ENCODE measurements at regions not wholly inside any gene's neighbourhood (a gene's known extent, or its start where the extent isn't known, plus 50 kb on each side); places are given as distances from the start of the nearest gene placed in this dataset.

- Histone ChIP-seq H3K27me3 (ENCODE audit: control insufficient read depth, insufficient read depth, low read length) (no peaks in the 10 kb centered on the region), H3K4me3 (ENCODE audit: low read length in 3 of 3) (no peak overlapping the region), H3K9ac (ENCODE audit: low read length in 3 of 3) (no peak overlapping the region), H3K4me1 (ENCODE audit: control insufficient read depth in 2 of 3, insufficient read depth in 2 of 3, low read depth in 1 of 3, low read length in 3 of 3) (no peaks in the 10 kb centered on the region), H3K27ac (ENCODE audit: low read depth in 2 of 2, low read length in 2 of 2) (no peak overlapping the region), H3K36me3 (ENCODE audit: control insufficient read depth in 2 of 3, insufficient read depth in 3 of 3, low read length in 3 of 3) (no peaks in the 10 kb centered on the region), H3K9me3 (ENCODE audit: control insufficient read depth in 2 of 3, insufficient read depth in 1 of 3, low read length in 3 of 3) (no peaks in the 10 kb centered on the region)
- no peak for TF ChIP-seq CTCF (IDR thresholded peaks at IDR 0.05; ENCODE audit: borderline replicate concordance, extremely low read depth, insufficient read depth)
- intact Hi-C loops (cut with DNase I), result no loop called here
- FAIRE-seq (peak; percentile 11), DNase-seq (no peak)
Observed at GRCh38 chr21:15993951-15994350, 264.2 kb downstream of the USP25 start.

GRCh38 chr21:15999741-16000140 lies 270.0 kb downstream of the USP25 start:
- intact Hi-C loops (cut with DNase I), result no loop called here
- H3K27ac ChIP-seq (ENCODE audit: low read depth in 2 of 2, low read length in 2 of 2), result no peak overlapping the region
- no peak overlapping the region for H3K4me3 ChIP-seq (ENCODE audit: low read length in 3 of 3)
- no peaks in the 10 kb centered on the region for H3K4me1 ChIP-seq (ENCODE audit: control insufficient read depth in 2 of 3, insufficient read depth in 2 of 3, low read depth in 1 of 3, low read length in 3 of 3)
- FAIRE-seq (no peak), DNase-seq (no peak)
- TF ChIP-seq CTCF (IDR thresholded peaks at IDR 0.05; ENCODE audit: borderline replicate concordance, extremely low read depth, insufficient read depth), result no peak
- no peaks in the 10 kb centered on the region for H3K9me3 ChIP-seq (ENCODE audit: control insufficient read depth in 2 of 3, insufficient read depth in 1 of 3, low read length in 3 of 3)
- no peak overlapping the region for H3K9ac ChIP-seq (ENCODE audit: low read length in 3 of 3)
- H3K27me3 ChIP-seq (ENCODE audit: control insufficient read depth, insufficient read depth, low read length), result no peaks in the 10 kb centered on the region
- H3K36me3 ChIP-seq (ENCODE audit: control insufficient read depth in 2 of 3, insufficient read depth in 3 of 3, low read length in 3 of 3), result no peaks in the 10 kb centered on the region

- peak; percentile 17 for TF ChIP-seq CTCF (IDR thresholded peaks at IDR 0.05; ENCODE audit: borderline replicate concordance, extremely low read depth, insufficient read depth)
Observed at GRCh38 chr21:16002874-16003466, 273.2 kb downstream of the USP25 start.

GRCh38 chr21:16004086-16004485 lies 274.3 kb downstream of the USP25 start:
- DNase-seq, result no peak
- Histone ChIP-seq H3K27me3 (ENCODE audit: control insufficient read depth, insufficient read depth, low read length) (no peaks in the 10 kb centered on the region), H3K27ac (ENCODE audit: low read depth in 2 of 2, low read length in 2 of 2) (no peak overlapping the region), H3K4me3 (ENCODE audit: low read length in 3 of 3) (no peak overlapping the region), H3K36me3 (ENCODE audit: control insufficient read depth in 2 of 3, insufficient read depth in 3 of 3, low read length in 3 of 3) (no peaks in the 10 kb centered on the region), H3K9ac (ENCODE audit: low read length in 3 of 3) (no peak overlapping the region), H3K9me3 (ENCODE audit: control insufficient read depth in 2 of 3, insufficient read depth in 1 of 3, low read length in 3 of 3) (no peaks in the 10 kb centered on the region), H3K4me1 (ENCODE audit: control insufficient read depth in 2 of 3, insufficient read depth in 2 of 3, low read depth in 1 of 3, low read length in 3 of 3) (no peaks in the 10 kb centered on the region)
- intact Hi-C loops (cut with DNase I), result no loop called here
- no peak for TF ChIP-seq CTCF (IDR thresholded peaks at IDR 0.05; ENCODE audit: borderline replicate concordance, extremely low read depth, insufficient read depth)
- FAIRE-seq, result no peak

More at GRCh38 chr21:16002874-16003466, 273.2 kb downstream of the USP25 start:
- no peaks in the 10 kb centered on the region for H3K36me3 ChIP-seq (ENCODE audit: control insufficient read depth in 2 of 3, insufficient read depth in 3 of 3, low read length in 3 of 3)
- H3K9me3 ChIP-seq (ENCODE audit: control insufficient read depth in 2 of 3, insufficient read depth in 1 of 3, low read length in 3 of 3), result no peaks in the 10 kb centered on the region
- no peak overlapping the region for H3K4me3 ChIP-seq (ENCODE audit: low read length in 3 of 3)
- H3K27me3 ChIP-seq (ENCODE audit: control insufficient read depth, insufficient read depth, low read length), result no peaks in the 10 kb centered on the region
- no peaks in the 10 kb centered on the region for H3K4me1 ChIP-seq (ENCODE audit: control insufficient read depth in 2 of 3, insufficient read depth in 2 of 3, low read depth in 1 of 3, low read length in 3 of 3)
- DNase-seq (peak in 1 of 5 donors; percentile 39), FAIRE-seq (peak; percentile 68)
- no peak overlapping the region for H3K9ac ChIP-seq (ENCODE audit: low read length in 3 of 3)
- H3K27ac ChIP-seq (ENCODE audit: low read depth in 2 of 2, low read length in 2 of 2), result no peak overlapping the region
- intact Hi-C loops (cut with DNase I), result no loop called here
